ENCODE measurements at regions not wholly inside any gene's neighbourhood (a gene's known extent, or its start where the extent isn't known, plus 50 kb on each side); places are given as distances from the start of the nearest gene placed in this dataset.
"Not testable (repeated sequence)": the region's sequence is repeated elsewhere in the genome, so short reads cannot be mapped to it uniquely, and the experiment has no call there.

GRCh38 chr2:428591-428990, 140.7 kb upstream of the ALKAL2 start:
- Mint-ChIP-seq H3K4me3 (no peak overlapping the region), H3K27me3 (no peaks in the 10 kb centered on the region), H3K27ac (no peak overlapping the region), H3K36me3 (ENCODE audit: low read depth) (no peaks in the 10 kb centered on the region), H3K9me3 (no peaks in the 10 kb centered on the region), H3K4me1 (peaks cover 20% of the 10 kb centered on the region)
- POLR2A ChIA-PET, result no interaction called here
- CTCF ChIA-PET, result no interaction called here
- no peak for DNase-seq

- H3K9me3 Mint-ChIP-seq; DNase-seq; CTCF ChIA-PET; H3K27ac Mint-ChIP-seq; H3K4me3 Mint-ChIP-seq; POLR2A ChIA-PET; H3K27me3 Mint-ChIP-seq; H3K36me3 Mint-ChIP-seq (ENCODE audit: low read depth): not testable (repeated sequence)
- peaks cover 20% of the 10 kb centered on the region for H3K4me1 Mint-ChIP-seq
These were observed 138.8 kb upstream of the ALKAL2 start for GRCh38 chr2:426696-427095.

- Mint-ChIP-seq H3K4me1 (peaks cover 21% of the 10 kb centered on the region), H3K9me3 (no peaks in the 10 kb centered on the region), H3K27ac (no peak overlapping the region), H3K4me3 (no peak overlapping the region), H3K27me3 (no peaks in the 10 kb centered on the region), H3K36me3 (ENCODE audit: low read depth) (no peaks in the 10 kb centered on the region)
- DNase-seq, result no peak
- CTCF ChIA-PET, result no interaction called here
- POLR2A ChIA-PET, result no interaction called here
These were observed 138.1 kb upstream of the ALKAL2 start for GRCh38 chr2:425947-426346.

- Mint-ChIP-seq H3K27ac (no peak overlapping the region), H3K4me3 (no peak overlapping the region), H3K9me3 (no peaks in the 10 kb centered on the region), H3K27me3 (no peaks in the 10 kb centered on the region), H3K4me1 (peaks cover 14% of the 10 kb centered on the region), H3K36me3 (ENCODE audit: low read depth) (no peaks in the 10 kb centered on the region)
- CTCF ChIA-PET, result no interaction called here
- no peak for DNase-seq
- POLR2A ChIA-PET, result no interaction called here
These were observed 137.4 kb upstream of the ALKAL2 start for GRCh38 chr2:425243-425642.

GRCh38 chr2:424306-425171, 136.6 kb upstream of the ALKAL2 start:
- CTCF ChIA-PET, result no interaction called here
- Mint-ChIP-seq H3K36me3 (ENCODE audit: low read depth) (no peaks in the 10 kb centered on the region), H3K4me3 (no peak overlapping the region)

GRCh38 chr2:423479-423878, 135.6 kb upstream of the ALKAL2 start:
- Mint-ChIP-seq H3K4me3 (no peak overlapping the region), H3K27me3 (peaks cover 7% of the 10 kb centered on the region), H3K9me3 (no peaks in the 10 kb centered on the region), H3K36me3 (ENCODE audit: low read depth) (no peaks in the 10 kb centered on the region), H3K27ac (no peak overlapping the region), H3K4me1 (peaks cover 1% of the 10 kb centered on the region)
- ChIA-PET POLR2A (no interaction called here), CTCF (no interaction called here)
- DNase-seq, result no peak

More at GRCh38 chr2:424306-425171, 136.6 kb upstream of the ALKAL2 start:
- H3K4me1 Mint-ChIP-seq, result peaks cover 7% of the 10 kb centered on the region
- DNase-seq, result no peak
- H3K27me3 Mint-ChIP-seq, result peaks cover 1% of the 10 kb centered on the region
- H3K9me3 Mint-ChIP-seq, result no peaks in the 10 kb centered on the region
- POLR2A ChIA-PET, result no interaction called here
- H3K27ac Mint-ChIP-seq, result no peak overlapping the region

- H3K4me3 Mint-ChIP-seq, result no peak overlapping the region
- peaks cover 1% of the 10 kb centered on the region for H3K4me1 Mint-ChIP-seq
- H3K27me3 Mint-ChIP-seq, result peaks cover 7% of the 10 kb centered on the region
- CTCF ChIA-PET, result no interaction called here
- no peaks in the 10 kb centered on the region for H3K9me3 Mint-ChIP-seq
- H3K27ac Mint-ChIP-seq, result no peak overlapping the region
- DNase-seq, result no peak
- POLR2A ChIA-PET, result no interaction called here
- H3K36me3 Mint-ChIP-seq (ENCODE audit: low read depth), result no peaks in the 10 kb centered on the region
These were observed 135.0 kb upstream of the ALKAL2 start for GRCh38 chr2:422676-423435.

GRCh38 chr2:421406-421805, 133.5 kb upstream of the ALKAL2 start:
- no peaks in the 10 kb centered on the region for H3K36me3 Mint-ChIP-seq (ENCODE audit: low read depth)
- CTCF ChIA-PET, result no interaction called here
- peaks cover 1% of the 10 kb centered on the region for H3K4me1 Mint-ChIP-seq
- no peaks in the 10 kb centered on the region for H3K9me3 Mint-ChIP-seq
- no peak for DNase-seq
- H3K4me3 Mint-ChIP-seq, result no peak overlapping the region
- peaks cover 7% of the 10 kb centered on the region for H3K27me3 Mint-ChIP-seq
- POLR2A ChIA-PET, result no interaction called here
- no peak overlapping the region for H3K27ac Mint-ChIP-seq

- H3K27me3 Mint-ChIP-seq, result peaks cover 14% of the 10 kb centered on the region
- no peaks in the 10 kb centered on the region for H3K36me3 Mint-ChIP-seq (ENCODE audit: low read depth)
- ChIA-PET CTCF (no interaction called here), POLR2A (no interaction called here)
- no peak overlapping the region for H3K4me3 Mint-ChIP-seq
- H3K9me3 Mint-ChIP-seq, result no peaks in the 10 kb centered on the region
- H3K27ac Mint-ChIP-seq, result no peak overlapping the region
- peaks cover 1% of the 10 kb centered on the region for H3K4me1 Mint-ChIP-seq
- no peak for DNase-seq
These were observed 131.9 kb upstream of the ALKAL2 start for GRCh38 chr2:419687-420317.

- Mint-ChIP-seq H3K27ac (no peak overlapping the region), H3K4me3 (no peak overlapping the region), H3K9me3 (no peaks in the 10 kb centered on the region), H3K27me3 (peaks cover 26% of the 10 kb centered on the region), H3K4me1 (peaks cover 1% of the 10 kb centered on the region), H3K36me3 (ENCODE audit: low read depth) (no peaks in the 10 kb centered on the region)
- CTCF ChIA-PET, result no interaction called here
- POLR2A ChIA-PET, result no interaction called here
- no peak for DNase-seq
These were observed 129.8 kb upstream of the ALKAL2 start for GRCh38 chr2:417662-418061.

- no peaks in the 10 kb centered on the region for H3K36me3 Mint-ChIP-seq (ENCODE audit: low read depth)
- POLR2A ChIA-PET, result no interaction called here
These were observed 129.1 kb upstream of the ALKAL2 start for GRCh38 chr2:417006-417405.

GRCh38 chr2:415986-416610, 128.2 kb upstream of the ALKAL2 start:
- Mint-ChIP-seq H3K36me3 (ENCODE audit: low read depth) (no peaks in the 10 kb centered on the region), H3K27ac (no peak overlapping the region), H3K9me3 (no peaks in the 10 kb centered on the region), H3K4me3 (no peak overlapping the region), H3K27me3 (peaks cover 29% of the 10 kb centered on the region), H3K4me1 (no peaks in the 10 kb centered on the region)
- DNase-seq, result no peak
- CTCF ChIA-PET, result no interaction called here
- POLR2A ChIA-PET, result no interaction called here

More at GRCh38 chr2:417006-417405, 129.1 kb upstream of the ALKAL2 start:
- Mint-ChIP-seq H3K9me3 (no peaks in the 10 kb centered on the region), H3K27me3 (peaks cover 29% of the 10 kb centered on the region), H3K27ac (no peak overlapping the region), H3K4me1 (peaks cover 1% of the 10 kb centered on the region), H3K4me3 (no peak overlapping the region)
- no peak for DNase-seq
- CTCF ChIA-PET, result no interaction called here

GRCh38 chr2:409523-409922, 121.6 kb upstream of the ALKAL2 start:
- H3K27me3 Mint-ChIP-seq, result peaks cover 19% of the 10 kb centered on the region
- ChIA-PET CTCF (no interaction called here), POLR2A (no interaction called here)
- no peaks in the 10 kb centered on the region for H3K36me3 Mint-ChIP-seq (ENCODE audit: low read depth)
- no peak for DNase-seq
- no peak overlapping the region for H3K27ac Mint-ChIP-seq
- peaks cover 3% of the 10 kb centered on the region for H3K9me3 Mint-ChIP-seq
- no peaks in the 10 kb centered on the region for H3K4me1 Mint-ChIP-seq
- H3K4me3 Mint-ChIP-seq, result no peak overlapping the region

Data from activated CD4-positive, alpha-beta memory T cell treated with anti-CD3 and anti-CD28 coated beads, Interleukin-2, amount 10 ng/mL, durations not matched to agents 7 days and 5 days (primary cell).